HFFc6 (cell line): ENCODE measurements at regions not wholly inside any gene's neighbourhood (a gene's known extent, or its start where the extent isn't known, plus 50 kb on each side); places are given as distances from the start of the nearest gene placed in this dataset.

Experiments
- DNase-seq: peaks from one replicate; pipeline ENCODE4 v3.0.0-alpha.2; 2018
- H3K27ac Mint-ChIP-seq: 2 replicates; pipeline ENCODE4 v1.8.0; 2020; ENCODE audit warnings: mild to moderate bottlenecking, mixed read lengths
- H3K27me3 Mint-ChIP-seq: 2 replicates; pipeline ENCODE4 v1.8.0; 2021; ENCODE audit warnings: mild to moderate bottlenecking, moderate library complexity, mixed read lengths; ENCODE audit not compliant: insufficient read depth
- H3K36me3 Mint-ChIP-seq: 2 replicates; pipeline ENCODE4 v1.8.0; 2021; ENCODE audit warnings: low read depth, mixed read lengths
- H3K4me1 Mint-ChIP-seq: 2 replicates; pipeline ENCODE4 v1.8.0; 2020; ENCODE audit warnings: low read depth, mixed read lengths
- H3K4me3 Mint-ChIP-seq: 2 replicates; pipeline ENCODE4 v1.8.0; 2020; ENCODE audit warnings: mild to moderate bottlenecking, moderate library complexity, mixed read lengths
- H3K9me3 Mint-ChIP-seq: 2 replicates; pipeline ENCODE4 v1.8.0; 2020; ENCODE audit warnings: mild to moderate bottlenecking, mixed read lengths
- CTCF ChIP-seq: fragments of 200-600 bp; sonication (generic); IDR thresholded peaks from 2 replicates; pipeline ENCODE4 v1.5.0; 2021; ENCODE audit warnings: antibody characterized with exemption, mild to moderate bottlenecking

GRCh38 chr2:234629596-234629995 lies 132.7 kb upstream of the ARL4C start:
- no peak overlapping the region for H3K27ac Mint-ChIP-seq

GRCh38 chr2:234628953-234629352 lies 132.1 kb upstream of the ARL4C start:
- H3K4me3 Mint-ChIP-seq: no peak overlapping the region
- DNase-seq: no peak
- no peaks in the 10 kb centered on the region for H3K9me3 Mint-ChIP-seq
- TF ChIP-seq CTCF: no peak
- H3K4me1 Mint-ChIP-seq: peaks cover 37% of the 10 kb centered on the region
- H3K36me3 Mint-ChIP-seq: no peaks in the 10 kb centered on the region
- no peak overlapping the region for H3K27ac Mint-ChIP-seq
- peaks cover 7% of the 10 kb centered on the region for H3K27me3 Mint-ChIP-seq

More at GRCh38 chr2:234629596-234629995, 132.7 kb upstream of the ARL4C start:
- peaks cover 37% of the 10 kb centered on the region for H3K4me1 Mint-ChIP-seq
- TF ChIP-seq CTCF: no peak
- no peak for DNase-seq
- H3K27me3 Mint-ChIP-seq: peaks cover 7% of the 10 kb centered on the region
- no peaks in the 10 kb centered on the region for H3K36me3 Mint-ChIP-seq
- H3K9me3 Mint-ChIP-seq: no peaks in the 10 kb centered on the region
- no peak overlapping the region for H3K4me3 Mint-ChIP-seq

- H3K4me3 Mint-ChIP-seq: no peak overlapping the region
- H3K9me3 Mint-ChIP-seq: no peaks in the 10 kb centered on the region
- H3K4me1 Mint-ChIP-seq: peaks cover 29% of the 10 kb centered on the region
- H3K36me3 Mint-ChIP-seq: no peaks in the 10 kb centered on the region
- no peak for TF ChIP-seq CTCF
- peaks cover 7% of the 10 kb centered on the region for H3K27me3 Mint-ChIP-seq
- no peak overlapping the region for H3K27ac Mint-ChIP-seq
- DNase-seq: no peak
These were observed 130.4 kb upstream of the ARL4C start for GRCh38 chr2:234627308-234627707.

GRCh38 chr2:234626566-234627130 lies 129.8 kb upstream of the ARL4C start:
- H3K27ac Mint-ChIP-seq: no peak overlapping the region
- H3K4me3 Mint-ChIP-seq: no peak overlapping the region
- H3K27me3 Mint-ChIP-seq: peaks cover 7% of the 10 kb centered on the region
- no peak for DNase-seq
- H3K4me1 Mint-ChIP-seq: peaks cover 22% of the 10 kb centered on the region
- no peaks in the 10 kb centered on the region for H3K36me3 Mint-ChIP-seq
- H3K9me3 Mint-ChIP-seq: no peaks in the 10 kb centered on the region
- no peak for TF ChIP-seq CTCF

- no peak for DNase-seq
- Mint-ChIP-seq H3K4me1 (peaks cover 14% of the 10 kb centered on the region), H3K27me3 (peaks cover 9% of the 10 kb centered on the region), H3K4me3 (no peak overlapping the region), H3K27ac (no peak overlapping the region), H3K36me3 (no peaks in the 10 kb centered on the region), H3K9me3 (no peaks in the 10 kb centered on the region)
- TF ChIP-seq CTCF: no peak
These were observed 128.9 kb upstream of the ARL4C start for GRCh38 chr2:234625626-234626250.
